ENCODE measurements at regions not wholly inside any gene's neighbourhood (a gene's known extent, or its start where the extent isn't known, plus 50 kb on each side); places are given as distances from the start of the nearest gene placed in this dataset.

DNA sequence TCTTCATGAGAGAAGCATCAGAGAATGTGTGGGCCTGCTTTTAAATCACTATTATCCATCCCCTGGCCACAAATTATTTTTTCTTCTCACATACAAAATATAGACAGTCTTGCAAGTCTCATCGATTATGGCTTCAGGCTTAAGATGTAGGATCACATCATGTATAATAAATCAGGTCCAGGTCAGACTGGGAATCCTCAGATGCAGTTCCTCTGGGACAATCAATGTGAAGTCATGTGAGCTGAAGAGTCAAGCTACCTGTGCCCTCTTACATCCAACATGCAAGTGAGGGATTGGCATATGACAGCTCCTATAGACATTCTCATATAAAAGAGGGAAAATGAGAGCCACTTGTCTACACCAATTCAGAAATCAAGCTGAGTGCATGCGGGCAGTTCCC is 631.8 kb downstream of the PTPRU start:
- no peak for ATAC-seq
- in situ Hi-C loops (cut with HindIII; ENCODE audit: extremely low pct_ligation_motif_present, low pct_unique_long_range_greater_than_20kb) = no loop called here
- Histone ChIP-seq H3K27me3 (ENCODE audit: control insufficient read depth in 1 of 2, insufficient read depth in 2 of 2, low read length in 2 of 2) (no peaks in the 10 kb centered on the region), H3K4me1 (ENCODE audit: insufficient read depth, low read length) (no peaks in the 10 kb centered on the region), H3K4me2 (ENCODE audit: low read depth, low read length) (no peak overlapping the region), H3K9me3 (ENCODE audit: low read length) (no peaks in the 10 kb centered on the region), H3K36me3 (replicated peaks in 1 of 2; ENCODE audit: control insufficient read depth in 1 of 2, insufficient read depth in 2 of 2, low read length in 2 of 2) (no peaks in the 10 kb centered on the region), H4K20me1 (ENCODE audit: insufficient read depth, low read length) (no peaks in the 10 kb centered on the region), H3K9ac (ENCODE audit: insufficient read depth, low read depth, low read length) (no peak overlapping the region), H3K79me2 (ENCODE audit: insufficient read depth, low read length) (no peaks in the 10 kb centered on the region), H3K27ac (ENCODE audit: extremely low read length, insufficient read depth, low read length) (no peak overlapping the region), H2AFZ (ENCODE audit: low read length) (no peak overlapping the region), H3K4me3 (replicated peaks in 1 of 3; ENCODE audit: insufficient read depth in 1 of 3, low read depth in 2 of 3, low read length in 3 of 3) (no peak overlapping the region)
- FAIRE-seq = no peak
- TF ChIP-seq TBX2 (CRISPR knock-in tag; IDR thresholded peaks at IDR 0.05; ENCODE audit: borderline replicate concordance) = no peak
- TF ChIP-seq SAFB2 (CRISPR knock-in tag; IDR thresholded peaks at IDR 0.05; ENCODE audit: borderline replicate concordance, low read depth) = no peak
- no peak for TF ChIP-seq IKZF1 (IDR thresholded peaks at IDR 0.05)
- no peak for TF ChIP-seq SCMH1 (CRISPR knock-in tag; IDR thresholded peaks at IDR 0.05; ENCODE audit: borderline replicate concordance)
- TF ChIP-seq ZNF572 (CRISPR knock-in tag; IDR thresholded peaks at IDR 0.05) = no peak
- no peak for TF ChIP-seq POLR2G (IDR thresholded peaks at IDR 0.05; ENCODE audit: low read depth, low read length)
- 19% methylated on average over 2 of the region's 2 CpGs for WGBS (ENCODE audit: low lambda C conversion rate)
- ChIA-PET POLR2A (no interaction called here), CTCF (ENCODE audit: low intra/inter-chr PET ratio, low total read pairs) (no interaction called here)
- intact Hi-C loops (cut with micrococcal nuclease; ENCODE audit: unreplicated experiment) = no loop called here
- no peak for DNase-seq (ENCODE audit: low spot score)
- no TSS peak for BruUV-seq (replicated peaks)

DNA sequence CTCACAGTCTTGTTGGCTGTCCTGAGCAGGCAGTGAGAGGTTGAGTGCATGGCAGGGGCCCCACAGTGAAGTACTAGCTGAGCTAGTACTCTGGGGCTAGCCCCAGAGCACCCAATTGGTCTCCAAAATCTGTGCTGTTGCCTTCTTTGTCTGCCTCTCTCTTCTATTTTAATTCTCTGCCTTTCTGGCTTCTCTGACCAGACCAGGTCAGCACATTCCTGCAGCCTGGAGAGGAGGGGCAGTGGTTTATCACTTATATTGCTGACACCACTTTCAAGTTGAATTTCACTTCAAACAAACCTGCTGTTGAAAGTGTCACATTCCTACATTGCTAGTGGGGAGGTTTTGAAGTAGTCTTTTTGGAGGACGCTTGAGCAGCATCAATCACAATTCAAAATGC is 628.7 kb downstream of the PTPRU start:
- no peaks in the 10 kb centered on the region for H4K20me1 ChIP-seq (ENCODE audit: insufficient read depth, low read length)
- WGBS (ENCODE audit: low lambda C conversion rate) = 4% methylated on average over 1 of the region's 1 CpG
- no TSS peak for BruUV-seq (replicated peaks)
- no peak overlapping the region for H3K27ac ChIP-seq (ENCODE audit: extremely low read length, insufficient read depth, low read length)
- FAIRE-seq (no peak), ATAC-seq (no peak), DNase-seq (ENCODE audit: low spot score) (no peak)
- in situ Hi-C loops (cut with HindIII; ENCODE audit: extremely low pct_ligation_motif_present, low pct_unique_long_range_greater_than_20kb) (no loop called here), intact Hi-C loops (cut with micrococcal nuclease; ENCODE audit: unreplicated experiment) (no loop called here)
- H3K36me3 ChIP-seq (replicated peaks in 1 of 2; ENCODE audit: control insufficient read depth in 1 of 2, insufficient read depth in 2 of 2, low read length in 2 of 2) = no peaks in the 10 kb centered on the region
- POLR2A ChIA-PET = no interaction called here
- H3K9me3 ChIP-seq (ENCODE audit: low read length) = peaks cover 12% of the 10 kb centered on the region; the same call in 1 of the 2 replicates
- no peak overlapping the region for H3K9ac ChIP-seq (ENCODE audit: insufficient read depth, low read depth, low read length)
- no peaks in the 10 kb centered on the region for H3K27me3 ChIP-seq (ENCODE audit: control insufficient read depth in 1 of 2, insufficient read depth in 2 of 2, low read length in 2 of 2)
- CTCF ChIA-PET (ENCODE audit: low intra/inter-chr PET ratio, low total read pairs) = no interaction called here
- no peaks in the 10 kb centered on the region for H3K79me2 ChIP-seq (ENCODE audit: insufficient read depth, low read length)
- H2AFZ ChIP-seq (ENCODE audit: low read length) = no peak overlapping the region
- H3K4me2 ChIP-seq (ENCODE audit: low read depth, low read length) = no peak overlapping the region
- H3K4me3 ChIP-seq (replicated peaks in 1 of 3; ENCODE audit: insufficient read depth in 1 of 3, low read depth in 2 of 3, low read length in 3 of 3) = no peak overlapping the region
- no peaks in the 10 kb centered on the region for H3K4me1 ChIP-seq (ENCODE audit: insufficient read depth, low read length)
- TF ChIP-seq PCBP2 (optimal IDR thresholded peaks at IDR 0.05; ENCODE audit: low read depth, low read length, poor library complexity, severe bottlenecking) = no peak
- no peak for TF ChIP-seq GPN1 (CRISPR knock-in tag; IDR thresholded peaks at IDR 0.05; ENCODE audit: borderline replicate concordance)
- TF ChIP-seq SKI (IDR thresholded peaks at IDR 0.05; ENCODE audit: partially characterized antibody) = no peak
